Small intestine (tissue), 7 donors: ENCODE measurements at regions not wholly inside any gene's neighbourhood (a gene's known extent, or its start where the extent isn't known, plus 50 kb on each side); places are given as distances from the start of the nearest gene placed in this dataset.

Experiments
- DNase-seq, 2 donors: peaks; one replicate each; pipeline versions ENCODE4 v3.0.0 to v3.0.0-alpha.2; 2013
- FAIRE-seq: peaks from 2 replicates; lab custom pipeline; 2012; peaks lifted over from hg19 to GRCh38; lab: Jason Lieb, UNC
- H3K27ac ChIP-seq, 3 donors: one replicate each; pipeline ENCODE4 v1.5.1; 2013; ENCODE audit warnings: low read length in 2 of 3, mild to moderate bottlenecking in 2 of 3, control low read depth in 1 of 3, inconsistent platforms in 1 of 3, low read depth in 1 of 3, moderate library complexity in 1 of 3
- H3K27me3 ChIP-seq, 3 donors: one replicate each; pipeline ENCODE4 v1.6.1; 2013; ENCODE audit warnings: low read length in 3 of 3, inconsistent platforms in 1 of 3; ENCODE audit not compliant: control insufficient read depth in 3 of 3, insufficient read depth in 3 of 3
- H3K36me3 ChIP-seq, 3 donors: one replicate each; pipeline ENCODE4 v1.6.1; 2013; ENCODE audit warnings: low read length in 3 of 3, inconsistent platforms in 1 of 3, low read depth in 1 of 3, mild to moderate bottlenecking in 1 of 3, moderate library complexity in 1 of 3; ENCODE audit not compliant: control insufficient read depth in 3 of 3, insufficient read depth in 2 of 3
- H3K4me1 ChIP-seq, 3 donors: one replicate each; pipeline ENCODE4 v1.6.1; 2013; ENCODE audit warnings: low read length in 2 of 3, inconsistent platforms in 1 of 3, low read depth in 1 of 3, mild to moderate bottlenecking in 1 of 3, moderate library complexity in 1 of 3; ENCODE audit not compliant: control insufficient read depth in 3 of 3, insufficient read depth in 2 of 3
- H3K4me3 ChIP-seq, 3 donors: one replicate each; pipeline ENCODE4 v1.5.1; 2013; ENCODE audit warnings: low read length in 3 of 3, control low read depth in 1 of 3, inconsistent platforms in 1 of 3, low read depth in 1 of 3, mild to moderate bottlenecking in 1 of 3, moderate library complexity in 1 of 3
- H3K9me3 ChIP-seq, 2 donors: one replicate each; pipeline ENCODE4 v1.6.1; 2013; ENCODE audit warnings: low read depth in 1 of 2, low read length in 1 of 2; ENCODE audit not compliant: control insufficient read depth in 2 of 2, insufficient read depth in 1 of 2
- WGBS, 3 donors: extraction: QIAGEN DNeasy Blood & Tissue Kit; methylation state at CpG; one replicate each; pipeline ENCODE4 v1.1.7; 2013; 5-methylcytosine and 5-hydroxymethylcytosine counted together
- donor health status: healthy with polysubstance abuse.
- donor health status: control.
- donor health status: control.
- donor health status: Bipolar disorder and iron deficiency.
- donor health status: healthy.

DNA sequence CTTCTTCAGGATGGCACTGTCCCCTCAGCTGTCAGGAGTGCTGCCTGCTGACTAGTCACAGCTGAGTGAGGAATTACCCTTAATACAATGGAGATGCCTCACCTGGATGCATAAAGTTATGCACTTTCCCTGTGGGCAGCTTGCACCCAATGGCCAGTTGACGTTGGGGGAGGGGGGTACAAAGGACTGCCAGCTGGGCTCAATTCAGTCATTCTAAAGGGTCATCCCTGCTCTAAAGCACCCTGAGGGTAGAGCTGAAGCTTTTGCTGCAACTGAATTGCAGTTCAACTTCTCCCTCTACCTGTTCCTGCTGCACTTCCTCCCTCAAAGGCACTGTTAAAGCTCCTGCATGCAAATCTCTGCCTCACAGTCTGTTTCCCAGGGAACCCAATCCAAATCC, 147.8 kb upstream of the SESN3 start:
- Histone ChIP-seq H3K9me3 (no peaks in the 10 kb centered on the region), H3K4me1 (no peaks in the 10 kb centered on the region), H3K4me3 (no peak overlapping the region), H3K36me3 (no peaks in the 10 kb centered on the region), H3K27ac (no peak overlapping the region), H3K27me3 (peaks cover 0 to 4% (median 0%) of the 10 kb centered on the region in 3 donors)
- DNase-seq (no peak), FAIRE-seq (no peak)
- WGBS, 3 donors = 86 to 90% (median 90%) methylated on average over 1 of the region's 1 CpG

DNA sequence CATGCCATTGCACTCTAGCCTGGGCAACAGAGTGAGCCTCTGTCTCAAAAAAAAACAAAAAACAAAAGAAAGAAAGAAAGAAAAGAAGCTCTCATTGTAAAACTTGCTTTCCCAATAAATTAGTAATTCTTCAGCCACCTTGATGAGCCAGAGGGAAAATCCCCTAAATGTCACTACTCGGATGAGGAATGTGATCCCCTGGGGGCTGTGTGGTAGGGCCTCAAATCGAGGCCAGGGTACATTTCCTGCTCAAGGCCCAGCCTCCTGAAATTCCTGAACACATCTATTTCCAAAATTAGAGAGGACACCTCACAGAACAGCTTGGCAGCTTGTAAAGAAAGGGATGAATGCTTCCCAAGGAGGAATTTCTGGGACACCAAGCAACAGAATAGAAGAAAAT, 147.1 kb upstream of the SESN3 start:
- no peak for FAIRE-seq
- H3K27me3 ChIP-seq = peaks cover 0 to 4% (median 0%) of the 10 kb centered on the region in 3 donors
- no peaks in the 10 kb centered on the region for H3K4me1 ChIP-seq
- H3K9me3 ChIP-seq = no peaks in the 10 kb centered on the region
- 65 to 73% (median 73%) methylated on average over 2 of the region's 2 CpGs for WGBS, 3 donors
- H3K36me3 ChIP-seq = no peaks in the 10 kb centered on the region
- no peak for DNase-seq
- no peak overlapping the region for H3K27ac ChIP-seq
- no peak overlapping the region for H3K4me3 ChIP-seq

DNA sequence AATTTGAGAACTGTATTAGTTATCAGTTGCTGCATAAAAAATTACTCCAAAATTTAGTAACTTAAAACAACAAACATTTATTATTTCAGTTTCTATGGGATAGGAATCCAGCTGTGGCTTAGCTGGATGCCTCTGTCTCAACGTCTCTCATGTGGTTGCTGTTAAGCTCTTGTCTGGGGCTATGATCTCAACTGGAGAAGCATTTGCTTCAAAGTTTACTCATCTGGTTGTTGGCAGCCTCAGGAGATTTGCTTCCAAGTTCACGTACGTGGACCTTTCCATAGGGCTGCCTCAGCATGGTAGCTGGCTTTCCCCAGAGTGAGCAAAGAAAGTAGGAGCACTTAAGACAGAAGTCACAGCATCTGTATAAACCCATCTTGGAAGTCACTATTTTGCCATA, 144.9 kb upstream of the SESN3 start:
- Histone ChIP-seq H3K27ac (no peak overlapping the region), H3K36me3 (no peaks in the 10 kb centered on the region), H3K9me3 (no peaks in the 10 kb centered on the region), H3K4me3 (no peak overlapping the region), H3K4me1 (no peaks in the 10 kb centered on the region), H3K27me3 (peaks cover 0 to 4% (median 0%) of the 10 kb centered on the region in 3 donors)
- 63 to 75% (median 72%) methylated on average over 3 of the region's 3 CpGs for WGBS, 3 donors
- DNase-seq = no peak
- FAIRE-seq = no peak

DNA sequence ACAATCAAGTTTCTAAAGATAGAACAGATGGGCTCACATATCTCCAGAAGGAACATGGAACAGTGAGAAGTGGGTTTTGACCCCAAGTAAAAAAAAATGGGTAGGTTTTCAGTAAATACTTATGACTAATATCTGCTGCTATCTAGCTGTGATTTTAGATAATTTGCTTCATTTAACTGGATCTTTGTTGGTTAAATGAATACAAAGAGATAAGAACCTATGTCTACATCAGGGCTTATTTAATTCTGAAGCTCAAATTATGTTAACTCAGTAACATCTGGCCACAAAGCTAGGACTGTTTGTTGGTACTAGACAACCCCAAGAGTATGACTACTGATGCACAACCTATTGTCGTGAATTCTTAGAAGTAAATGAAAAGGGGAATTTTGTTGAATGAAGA, 144.4 kb upstream of the SESN3 start:
- Histone ChIP-seq H3K36me3 (no peaks in the 10 kb centered on the region), H3K9me3 (no peaks in the 10 kb centered on the region), H3K27me3 (peaks cover 0 to 4% (median 0%) of the 10 kb centered on the region in 3 donors), H3K27ac (no peak overlapping the region), H3K4me3 (no peak overlapping the region), H3K4me1 (no peaks in the 10 kb centered on the region)
- 82 to 91% (median 88%) methylated on average over 1 of the region's 1 CpG for WGBS, 3 donors
- no peak for DNase-seq
- no peak for FAIRE-seq

DNA sequence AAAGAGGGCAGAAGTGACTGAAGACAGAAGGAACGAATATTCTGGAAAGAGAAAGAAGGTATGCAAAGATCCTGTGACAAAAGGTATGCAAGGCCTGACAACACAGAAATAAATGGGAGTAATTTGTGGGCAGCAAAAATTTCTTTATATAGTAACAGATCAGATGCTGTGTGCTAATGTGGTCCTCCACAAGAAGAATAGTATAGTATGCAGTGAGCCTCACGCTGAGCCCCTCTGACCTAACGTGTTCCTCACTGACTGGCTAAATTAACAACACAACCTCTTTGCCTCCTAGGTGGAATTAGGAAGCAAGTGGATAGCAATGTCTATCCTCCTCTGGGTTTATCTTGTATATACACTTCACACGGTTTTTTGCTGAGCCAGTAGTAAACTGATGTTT, 143.1 kb upstream of the SESN3 start:
- 78 to 85% (median 79%) methylated on average over 4 of the region's 4 CpGs for whole genome bisulfite sequencing, 3 donors
- Histone ChIP-seq H3K9me3 (no peaks in the 10 kb centered on the region), H3K4me3 (no peak overlapping the region), H3K27me3 (peaks cover 0 to 4% (median 0%) of the 10 kb centered on the region in 3 donors), H3K27ac (no peak overlapping the region), H3K4me1 (no peaks in the 10 kb centered on the region), H3K36me3 (no peaks in the 10 kb centered on the region)
- DNase-seq = no peak
- FAIRE-seq = no peak

DNA sequence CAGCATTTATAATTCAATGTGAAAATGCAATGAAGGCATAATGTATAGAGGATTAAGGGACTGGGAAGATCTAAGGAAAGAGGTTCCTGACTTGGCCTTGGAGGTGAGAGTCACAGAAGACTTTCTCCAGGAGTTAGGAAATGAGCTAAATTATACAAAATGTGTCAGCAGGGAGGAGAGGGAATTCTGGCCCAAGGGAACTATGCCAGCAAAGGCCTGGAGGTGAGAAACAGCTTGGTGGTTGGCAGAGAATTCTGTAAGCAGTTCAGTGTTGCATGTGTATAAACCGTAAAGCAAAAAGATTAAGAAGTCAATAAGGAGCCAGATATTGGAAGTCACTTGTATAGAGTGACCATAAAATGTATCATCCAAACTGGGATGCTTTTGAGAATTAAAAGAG, 142.2 kb upstream of the SESN3 start:
- no peak for DNase-seq
- no peaks in the 10 kb centered on the region for H3K36me3 ChIP-seq
- H3K27ac ChIP-seq = no peak overlapping the region
- WGBS, 3 donors = 87 to 97% (median 95%) methylated on average over 1 of the region's 1 CpG
- H3K4me1 ChIP-seq = no peaks in the 10 kb centered on the region
- no peak for FAIRE-seq
- H3K9me3 ChIP-seq = no peaks in the 10 kb centered on the region
- no peak overlapping the region for H3K4me3 ChIP-seq
- H3K27me3 ChIP-seq = peaks cover 0 to 2% (median 0%) of the 10 kb centered on the region in 3 donors

DNA sequence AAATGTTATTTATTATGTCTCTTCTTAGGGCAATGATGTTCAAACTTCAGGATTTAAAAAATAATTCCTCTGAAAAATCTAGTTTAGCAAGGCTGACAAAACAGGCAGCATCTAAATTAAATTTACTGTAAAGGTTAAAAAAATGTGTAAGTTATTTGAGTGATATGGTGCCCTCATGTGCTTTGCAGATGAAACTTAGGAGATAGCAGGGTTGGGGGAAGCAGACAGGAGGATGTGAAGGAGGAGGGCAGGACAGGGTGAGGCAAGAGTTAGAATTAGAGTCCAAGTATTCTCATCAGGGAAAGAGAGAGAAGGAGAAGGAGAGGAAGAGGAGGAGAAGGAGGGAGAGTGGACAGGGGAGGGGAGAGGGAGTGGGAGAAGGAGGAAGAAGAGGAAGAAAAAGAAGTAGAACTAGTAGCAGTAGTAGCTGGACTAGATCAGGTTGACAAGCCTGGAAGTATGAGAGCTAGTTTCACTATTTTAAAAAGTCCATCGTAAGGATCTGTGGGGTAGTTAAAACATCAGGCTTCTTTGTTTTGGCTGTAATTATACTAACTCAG, 141.2 kb upstream of the SESN3 start:
- H3K27me3 ChIP-seq = peaks cover 0 to 2% (median 0%) of the 10 kb centered on the region in 3 donors
- H3K27ac ChIP-seq = no peak overlapping the region
- FAIRE-seq = no peak
- H3K9me3 ChIP-seq = no peaks in the 10 kb centered on the region
- no peaks in the 10 kb centered on the region for H3K36me3 ChIP-seq
- H3K4me3 ChIP-seq = no peak overlapping the region
- 92 to 100% (median 96%) methylated on average over 1 of the region's 1 CpG for WGBS, 3 donors
- no peaks in the 10 kb centered on the region for H3K4me1 ChIP-seq
- DNase-seq = no peak

DNA sequence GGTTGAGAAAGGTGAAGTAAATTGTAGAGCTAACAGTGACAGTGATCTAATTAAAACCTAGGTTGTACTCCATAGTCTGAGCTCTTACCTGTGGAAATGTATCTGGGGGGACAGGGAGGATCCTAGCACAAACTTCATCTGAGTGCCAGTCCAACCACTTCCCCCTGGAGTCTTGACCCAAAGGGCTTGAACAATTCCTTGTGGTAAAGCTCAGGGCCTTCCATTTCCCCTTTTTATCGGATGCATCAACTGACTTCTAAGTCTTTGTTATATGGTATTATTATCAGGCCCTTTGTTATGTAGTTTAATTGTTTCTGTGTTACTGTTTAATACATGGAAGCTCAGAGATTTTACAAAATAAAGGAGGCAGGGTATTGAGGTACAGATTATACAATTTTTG, 140.2 kb upstream of the SESN3 start:
- Histone ChIP-seq H3K9me3 (no peaks in the 10 kb centered on the region), H3K27ac (no peak overlapping the region), H3K36me3 (no peaks in the 10 kb centered on the region), H3K27me3 (peaks cover 0 to 2% (median 0%) of the 10 kb centered on the region in 3 donors), H3K4me3 (no peak overlapping the region), H3K4me1 (no peaks in the 10 kb centered on the region)
- no peak for DNase-seq
- WGBS, 3 donors = 87 to 92% (median 91%) methylated on average over 1 of the region's 1 CpG
- no peak for FAIRE-seq

DNA sequence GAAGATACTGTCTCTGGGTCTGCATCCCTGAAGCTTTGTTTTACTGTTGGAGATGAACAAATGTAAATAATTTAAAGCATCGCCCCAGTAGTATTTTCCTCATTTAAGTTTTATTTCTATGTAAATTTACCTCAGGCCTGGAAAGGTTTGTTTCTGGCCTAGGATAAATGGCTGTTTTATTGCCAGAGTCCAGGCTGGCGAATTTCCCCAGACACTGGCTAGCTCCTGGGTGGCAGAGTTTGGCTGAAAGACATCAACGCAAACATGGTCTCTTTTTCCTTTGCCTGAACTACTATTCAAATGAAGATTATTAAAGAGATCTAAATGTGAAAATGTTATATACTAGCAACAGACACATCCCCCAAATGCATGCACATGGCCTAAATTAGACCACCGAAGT, 136.7 kb upstream of the SESN3 start:
- Histone ChIP-seq H3K4me3 (no peak overlapping the region), H3K4me1 (peaks cover 0 to 13% (median 0%) of the 10 kb centered on the region in 3 donors), H3K27ac (no peak overlapping the region), H3K27me3 (no peaks in the 10 kb centered on the region), H3K36me3 (no peaks in the 10 kb centered on the region), H3K9me3 (no peaks in the 10 kb centered on the region)
- no peak for DNase-seq
- no peak for FAIRE-seq
- 66 to 79% (median 71%) methylated on average over 4 of the region's 4 CpGs for WGBS, 3 donors
